Motor neuron (in vitro differentiated cells): ENCODE measurements at regions not wholly inside any gene's neighbourhood (a gene's known extent, or its start where the extent isn't known, plus 50 kb on each side); places are given as distances from the start of the nearest gene placed in this dataset.
"Not testable (repeated sequence)": the region's sequence is repeated elsewhere in the genome, so short reads cannot be mapped to it uniquely, and the experiment has no call there.

Experiments used
- ATAC-seq, 8 experiments: fragments of 200-7000 bp; cut with Tn5 transposase; replicated peaks in 6 of 8; 2 replicates each; pipeline ENCODE4 v1.8.0; 2021; ENCODE audit warnings: mild to moderate bottlenecking in 8 of 8, moderate library complexity in 8 of 8
- H3K27ac ChIP-seq, 2 donors: fragments of 250-450 bp; sonication (Bioruptor Pico); 2 replicates each; pipeline ENCODE4 v1.9.0; 2021; ENCODE audit warnings: antibody characterized with exemption in 2 of 2, mild to moderate bottlenecking in 2 of 2, moderate library complexity in 1 of 2
- H3K4me1 ChIP-seq, 2 donors: fragments of 250-450 bp; sonication (Bioruptor Pico); replicated peaks in 1 of 2; 2 replicates each; pipeline ENCODE4 v1.6.1; 2021; ENCODE audit warnings: antibody characterized with exemption in 2 of 2, mild to moderate bottlenecking in 2 of 2, moderate library complexity in 1 of 2
- H3K4me3 ChIP-seq, 5 donors: fragments of 250-450 bp; sonication (Bioruptor Pico); 2 replicates each; pipeline ENCODE4 v1.9.0; 2021; ENCODE audit warnings: antibody characterized with exemption in 5 of 5, mild to moderate bottlenecking in 5 of 5, moderate library complexity in 4 of 5
- WGBS, 10 experiments: fragments of 450-650 bp; shearing (Covaris generic); methylation state at CpG; one replicate each; pipeline ENCODE4 v1.0.0; 2022; 5-methylcytosine and 5-hydroxymethylcytosine counted together
- in situ Hi-C, 9 experiments: fragments of 400-800 bp; cut with MboI; loops; one replicate each; pipeline ENCODE4 v1.15.0; 2021; ENCODE audit warnings: low sequenced_read_pairs in 9 of 9, low pct_unique_long_range_greater_than_20kb in 2 of 9; ENCODE audit not compliant: unreplicated experiment in 9 of 9

- no peak for ATAC-seq
- Histone ChIP-seq H3K4me1 (peaks cover 0 to 8% of the 10 kb centered on the region in 2 donors), H3K4me3 (no peak overlapping the region), H3K27ac (no peak overlapping the region)
- WGBS, 10 experiments, result 16 to 100% (median 73%) methylated on average over 1 to 2 of the region's 2 CpGs
- in situ Hi-C loops, result no loop called here
Measured at GRCh38 chr2:142445023-142445422, 314.2 kb upstream of the LRP1B start.

DNA sequence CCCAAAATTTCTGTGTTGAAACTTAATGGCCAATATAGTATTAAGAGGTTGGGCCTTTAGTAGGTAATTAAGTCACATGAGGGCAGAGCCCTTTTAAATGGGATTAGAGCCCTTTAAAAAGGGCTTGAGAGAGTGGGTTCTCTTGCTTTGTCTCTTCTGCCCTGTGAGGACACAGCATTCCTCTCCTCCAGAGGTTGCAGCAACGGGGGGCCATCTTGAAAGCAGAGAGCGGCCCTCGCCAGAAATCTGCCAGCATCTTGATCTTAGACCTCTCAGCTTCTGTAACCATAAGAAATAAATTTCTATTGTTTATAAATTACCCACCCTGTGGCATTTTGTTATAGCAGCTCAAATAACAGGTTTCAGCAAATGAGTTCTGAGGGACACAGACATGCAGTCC, 305.0 kb upstream of the LRP1B start:
- 0 to 100% (median 71%) methylated on average over 1 to 3 of the region's 3 CpGs; no CpG with 5 or more reads in 4 of the 10 experiments for WGBS, 10 experiments

DNA sequence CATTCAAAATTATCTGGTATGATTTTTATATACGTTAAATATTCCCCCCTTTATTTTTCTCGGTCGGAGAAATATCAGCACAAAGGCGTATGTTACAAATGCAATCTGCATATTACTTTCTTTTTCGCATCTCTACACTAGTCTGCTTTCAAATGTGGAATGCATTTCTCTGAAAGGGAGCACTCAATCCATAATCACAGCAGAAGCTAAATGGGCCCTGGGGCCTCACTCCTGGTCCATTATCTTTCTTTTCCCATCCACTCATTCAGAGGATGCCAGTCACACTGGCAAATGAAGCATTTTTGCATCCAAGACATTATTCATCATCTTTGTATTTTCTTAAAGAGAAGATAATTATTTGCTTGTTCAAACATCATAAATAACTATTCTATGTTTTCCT, 295.2 kb upstream of the LRP1B start:
- 29 to 91% (median 73%) methylated on average over 2 to 5 of the region's 5 CpGs for WGBS, 10 experiments
- Histone ChIP-seq H3K27ac (no peak overlapping the region), H3K4me1 (peaks cover 0 to 5% of the 10 kb centered on the region in 2 donors), H3K4me3 (no peak overlapping the region)
- ATAC-seq, result no peak
- in situ Hi-C loops, result no loop called here

More for the DNA sequence above, 305.0 kb upstream of the LRP1B start:
- Histone ChIP-seq H3K27ac (no peak overlapping the region), H3K4me1 (no peaks in the 10 kb centered on the region), H3K4me3 (no peak overlapping the region)
- no peak for ATAC-seq
- in situ Hi-C loops, result no loop called here

DNA sequence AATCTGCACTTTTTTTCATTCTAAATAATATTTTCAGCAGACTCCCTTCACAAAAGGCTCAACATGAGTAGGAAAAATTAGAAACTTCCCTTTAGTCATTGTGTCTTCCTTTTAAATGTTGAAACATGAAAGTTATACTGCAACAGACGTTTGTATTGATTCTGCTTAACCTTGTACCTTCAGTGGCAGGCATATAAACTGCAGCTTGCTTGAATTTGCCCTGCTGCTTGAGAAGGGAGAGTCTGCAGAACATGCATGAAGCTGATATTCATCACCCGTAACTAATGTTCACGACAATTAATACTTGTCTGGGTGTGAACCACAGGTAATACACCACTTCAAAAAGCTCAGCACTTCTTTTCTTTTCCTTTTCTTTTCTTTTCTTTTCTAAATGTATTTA, 294.7 kb upstream of the LRP1B start:
- WGBS, 10 experiments, result 10 to 90% (median 71%) methylated on average over 2 to 3 of the region's 3 CpGs
- no peak overlapping the region for H3K27ac ChIP-seq
- in situ Hi-C loops, result no loop called here
- no peak overlapping the region for H3K4me3 ChIP-seq
- no peak for ATAC-seq
- peaks cover 0 to 5% of the 10 kb centered on the region in 2 donors for H3K4me1 ChIP-seq

- H3K4me3 ChIP-seq, result no peak overlapping the region
- no peak for ATAC-seq
- in situ Hi-C loops, result no loop called here
- 0 to 100% (median 80%) methylated on average over 1 of the region's 1 CpG; no CpG with 5 or more reads in 2 of the 10 experiments for WGBS, 10 experiments
- H3K4me1 ChIP-seq, result peaks cover 0 to 5% of the 10 kb centered on the region in 2 donors
- no peak overlapping the region for H3K27ac ChIP-seq
Measured at GRCh38 chr2:142423603-142424002, 292.8 kb upstream of the LRP1B start.

GRCh38 chr2:142422769-142423168, 292.0 kb upstream of the LRP1B start:
- in situ Hi-C loops, result no loop called here
- peaks cover 0 to 5% of the 10 kb centered on the region in 2 donors for H3K4me1 ChIP-seq
- ATAC-seq, result no peak
- WGBS, 10 experiments, result 0 to 100% (median 46%) methylated on average over 1 to 2 of the region's 2 CpGs; no CpG with 5 or more reads in 2 of the 10 experiments
- no peak overlapping the region for H3K27ac ChIP-seq
- no peak overlapping the region for H3K4me3 ChIP-seq

DNA sequence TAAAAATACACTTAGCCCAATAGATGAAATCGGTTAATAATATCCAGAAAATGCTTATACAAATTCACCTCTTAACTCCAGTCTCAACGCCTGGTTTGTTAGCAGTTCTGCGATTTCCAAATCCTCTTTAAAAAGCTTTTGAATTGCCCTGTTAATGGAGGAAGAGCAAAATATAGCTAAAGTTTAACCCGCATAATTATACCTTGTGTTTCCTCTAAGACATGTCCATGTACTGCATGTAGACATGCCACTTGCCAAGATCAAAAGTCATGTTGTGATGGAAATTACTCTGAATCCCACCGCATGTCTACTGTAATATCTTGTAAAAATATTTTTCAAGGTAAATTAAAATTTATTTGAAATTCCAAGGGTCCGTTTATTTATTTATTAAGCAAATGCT, 291.2 kb upstream of the LRP1B start:
- Histone ChIP-seq H3K4me1 (peaks cover 0 to 5% of the 10 kb centered on the region in 2 donors), H3K4me3 (no peak overlapping the region), H3K27ac (no peak overlapping the region)
- ATAC-seq, result no peak
- WGBS, 10 experiments, result 27 to 100% (median 88%) methylated on average over 1 to 6 of the region's 6 CpGs
- in situ Hi-C loops, result no loop called here

GRCh38 chr2:142418699-142419098, 287.9 kb upstream of the LRP1B start:
- H3K4me1 ChIP-seq, H3K27ac ChIP-seq, H3K4me3 ChIP-seq, ATAC-seq, in situ Hi-C loops: not testable (repeated sequence)
- WGBS, 10 experiments, result 60 to 100% (median 90%) methylated on average over 2 to 4 of the region's 4 CpGs; no CpG with 5 or more reads in 5 of the 10 experiments

GRCh38 chr2:142416996-142417395, 286.2 kb upstream of the LRP1B start:
- in situ Hi-C loops, result no loop called here
- no peak overlapping the region for H3K27ac ChIP-seq
- H3K4me3 ChIP-seq, result no peak overlapping the region
- H3K4me1 ChIP-seq, result no peaks in the 10 kb centered on the region
- WGBS, 10 experiments, result 13 to 100% (median 70%) methylated on average over 1 of the region's 1 CpG; no CpG with 5 or more reads in 1 of the 10 experiments
- ATAC-seq, result no peak

DNA sequence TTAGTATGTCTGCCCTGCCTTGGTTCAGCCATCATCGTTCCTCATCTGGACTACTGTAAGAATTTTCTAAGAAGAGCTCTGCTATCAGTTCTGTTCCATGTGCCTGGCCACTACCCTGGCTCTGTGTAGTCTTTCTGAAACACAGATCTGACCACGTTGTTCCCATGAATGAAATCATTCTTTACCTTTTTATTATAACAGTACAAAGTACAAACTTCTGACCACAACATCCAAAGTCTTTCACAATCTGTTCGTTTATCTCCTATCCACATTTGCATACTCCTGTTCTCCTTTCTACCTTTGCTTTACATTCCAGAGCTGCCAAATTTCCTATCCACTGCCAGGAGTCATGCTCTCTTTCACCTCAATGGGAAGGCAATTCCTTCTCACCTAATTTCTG, 284.6 kb upstream of the LRP1B start:
- Histone ChIP-seq H3K27ac (no peak overlapping the region), H3K4me3 (no peak overlapping the region), H3K4me1 (no peaks in the 10 kb centered on the region)
- in situ Hi-C loops, result no loop called here
- no peak for ATAC-seq
- 0 to 100% (median 71%) methylated on average over 1 to 3 of the region's 3 CpGs; no CpG with 5 or more reads in 1 of the 10 experiments for WGBS, 10 experiments

DNA sequence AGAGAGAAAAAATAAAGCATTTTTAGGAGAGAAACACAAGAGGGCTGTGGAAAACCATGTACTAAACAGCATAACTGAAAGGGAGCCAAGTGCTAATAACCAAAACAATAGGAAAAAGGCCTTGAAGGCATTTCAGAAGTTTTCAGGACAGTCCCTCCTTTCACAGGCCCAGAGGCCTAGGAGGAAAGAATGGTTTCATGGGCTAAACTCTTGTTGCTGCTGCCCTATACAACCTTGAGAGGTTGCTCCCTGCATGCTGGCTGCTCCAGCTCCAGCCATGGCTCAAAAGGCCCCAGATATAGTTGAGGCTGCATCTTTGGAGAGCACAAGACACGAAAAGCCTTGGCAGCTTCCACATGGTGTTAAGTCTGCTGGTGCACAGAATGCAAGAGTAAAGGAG, 267.4 kb upstream of the LRP1B start:
- WGBS, 10 experiments, result 0 to 50% (median 45%) methylated on average over 1 of the region's 1 CpG; no CpG with 5 or more reads in 6 of the 10 experiments
- in situ Hi-C loops, result no loop called here
- Histone ChIP-seq H3K27ac (no peak overlapping the region), H3K4me3 (no peak overlapping the region), H3K4me1 (no peaks in the 10 kb centered on the region)
- no peak for ATAC-seq

GRCh38 chr2:142395291-142395690, 264.5 kb upstream of the LRP1B start:
- WGBS, 10 experiments, result 0 to 88% (median 29%) methylated on average over 1 of the region's 1 CpG; no CpG with 5 or more reads in 1 of the 10 experiments
- in situ Hi-C loops, result no loop called here

GRCh38 chr2:142380372-142380771, 249.6 kb upstream of the LRP1B start:
- ATAC-seq, result no peak
- no peaks in the 10 kb centered on the region for H3K4me1 ChIP-seq
- H3K27ac ChIP-seq, result no peak overlapping the region
- in situ Hi-C loops, result no loop called here
- no peak overlapping the region for H3K4me3 ChIP-seq

More at GRCh38 chr2:142395291-142395690, 264.5 kb upstream of the LRP1B start:
- no peak for ATAC-seq
- Histone ChIP-seq H3K4me3 (no peak overlapping the region), H3K4me1 (no peaks in the 10 kb centered on the region), H3K27ac (no peak overlapping the region)

DNA sequence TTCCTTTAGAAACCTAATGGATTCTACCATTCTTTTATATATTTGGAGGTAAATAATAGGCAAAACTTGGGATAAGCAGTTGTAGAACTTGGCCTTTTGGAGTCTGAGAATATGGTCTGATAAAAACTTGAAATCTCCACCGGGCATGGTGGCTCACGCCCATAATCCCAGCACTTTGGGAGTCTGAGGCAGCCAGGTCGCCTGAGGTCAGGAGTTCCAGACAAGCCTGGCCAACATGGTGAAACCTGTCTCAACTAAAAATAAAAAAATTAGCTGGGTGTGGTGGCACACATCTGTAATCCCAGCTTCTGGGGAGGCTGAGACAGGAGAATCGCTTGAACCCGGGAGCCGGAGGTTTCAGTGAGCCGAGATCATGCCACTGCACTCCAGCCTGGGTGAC, 231.3 kb upstream of the LRP1B start:
- ATAC-seq, H3K27ac ChIP-seq: not testable (repeated sequence)
- 0 to 100% (median 75%) methylated on average over 2 to 7 of the region's 7 CpGs; no CpG with 5 or more reads in 3 of the 10 experiments for WGBS, 10 experiments

More for the DNA sequence above, 231.3 kb upstream of the LRP1B start:
- in situ Hi-C loops, H3K4me1 ChIP-seq, H3K4me3 ChIP-seq: not testable (repeated sequence)
